ENCODE measurements at regions not wholly inside any gene's neighbourhood (a gene's known extent, or its start where the extent isn't known, plus 50 kb on each side); places are given as distances from the start of the nearest gene placed in this dataset.

GRCh38 chr5:24805230-24805629 is 160.5 kb upstream of the CDH10 start:
- DNase-seq: no peak

GRCh38 chr5:24804221-24804681 is 159.5 kb upstream of the CDH10 start:
- DNase-seq: no peak

- DNase-seq: no peak
These were observed 146.5 kb upstream of the CDH10 start for GRCh38 chr5:24791326-24791725.

- DNase-seq: no peak
These were observed 145.0 kb upstream of the CDH10 start for GRCh38 chr5:24789611-24790351.

- no peak for DNase-seq
These were observed 144.2 kb upstream of the CDH10 start for GRCh38 chr5:24788829-24789514.

- no peak for DNase-seq
These were observed 141.3 kb upstream of the CDH10 start for GRCh38 chr5:24786108-24786507.

- DNase-seq: no peak
These were observed 138.8 kb upstream of the CDH10 start for GRCh38 chr5:24783596-24783995.

GRCh38 chr5:24777392-24777791 is 132.6 kb upstream of the CDH10 start:
- no peak for DNase-seq

- DNase-seq: no peak
These were observed 128.5 kb upstream of the CDH10 start for GRCh38 chr5:24773261-24773660.

GRCh38 chr5:24767086-24767485 is 122.3 kb upstream of the CDH10 start:
- no peak for DNase-seq

GRCh38 chr5:24765219-24765618 is 120.4 kb upstream of the CDH10 start:
- DNase-seq: no peak

- no peak for DNase-seq
These were observed 105.6 kb upstream of the CDH10 start for GRCh38 chr5:24750355-24750754.

- DNase-seq: no peak
These were observed 104.9 kb upstream of the CDH10 start for GRCh38 chr5:24749701-24750100.

GRCh38 chr5:24747327-24747726 is 102.5 kb upstream of the CDH10 start:
- no peak for DNase-seq

- no peak for DNase-seq
These were observed 97.6 kb upstream of the CDH10 start for GRCh38 chr5:24742334-24742733.

- no peak for DNase-seq
These were observed 92.4 kb upstream of the CDH10 start for GRCh38 chr5:24737163-24737562.

GRCh38 chr5:24735284-24735683 is 90.5 kb upstream of the CDH10 start:
- DNase-seq: no peak

- no peak for DNase-seq
These were observed 87.4 kb upstream of the CDH10 start for GRCh38 chr5:24732184-24732583.

GRCh38 chr5:24720743-24721142 is 76.0 kb upstream of the CDH10 start:
- DNase-seq: no peak

GRCh38 chr5:24714746-24715145 is 70.0 kb upstream of the CDH10 start:
- no peak for DNase-seq

- no peak for DNase-seq
These were observed 68.2 kb upstream of the CDH10 start for GRCh38 chr5:24712947-24713346.

GRCh38 chr5:24712047-24712446 is 67.3 kb upstream of the CDH10 start:
- no peak for DNase-seq

- no peak for DNase-seq
These were observed 59.2 kb upstream of the CDH10 start for GRCh38 chr5:24703934-24704333.
